Body of pancreas (tissue), 4 donors: ENCODE measurements at regions not wholly inside any gene's neighbourhood (a gene's known extent, or its start where the extent isn't known, plus 50 kb on each side); places are given as distances from the start of the nearest gene placed in this dataset.

Experiments used
- ATAC-seq: fragments of 150-250 bp; one replicate; pipeline ENCODE4 v1.9.1; 2016
- DNase-seq, 4 donors: peaks; one replicate each; pipeline ENCODE4 v3.0.0-alpha.2; 2019
- H3K27ac ChIP-seq, 4 donors: fragments of 200-600 bp; sonication (generic); 1 replicate in 3 of 4; 2 replicates in 1 of 4; pipeline versions ENCODE4 v1.5.1 to v1.6.1; 2016 to 2019; ENCODE audit warnings: mild to moderate bottlenecking in 1 of 4, mixed read lengths in 1 of 4, moderate library complexity in 1 of 4
- H3K27me3 ChIP-seq, 2 donors: fragments of 200-600 bp; sonication (generic); one replicate each; pipeline ENCODE4 v1.6.0; 2016; ENCODE audit warnings: mild to moderate bottlenecking in 1 of 2
- H3K36me3 ChIP-seq, 2 donors: fragments of 200-600 bp; sonication (generic); replicated peaks in 1 of 2; 2 replicates each; pipeline ENCODE4 v1.5.1; 2016; ENCODE audit warnings: low read depth in 2 of 2; ENCODE audit not compliant: insufficient read depth in 1 of 2
- H3K4me1 ChIP-seq: fragments of 200-600 bp; sonication (generic); one replicate; pipeline ENCODE4 v1.6.0; 2016
- H3K4me3 ChIP-seq, 2 donors: fragments of 200-600 bp; sonication (generic); 1 replicate in 1 of 2; 2 replicates in 1 of 2; pipeline ENCODE4 v1.5.1; 2016 to 2019
- H3K9me3 ChIP-seq, 3 donors: fragments of 200-600 bp; sonication (generic); 1 replicate in 2 of 3; 2 replicates in 1 of 3; pipeline ENCODE4 v1.5.1; 2016
- POLR2A ChIP-seq, 3 donors: fragments of 450-650 bp; IDR thresholded peaks; one replicate each; pipeline ENCODE4 v1.6.1; 2016; ENCODE audit warnings: antibody characterized with exemption in 3 of 3, mild to moderate bottlenecking in 2 of 3
- WGBS, 2 donors: methylation state at CpG; one replicate each; pipeline ENCODE4 v1.1.5; 2017; 5-methylcytosine and 5-hydroxymethylcytosine counted together
- intact Hi-C: fragments of 100-400 bp; cut with DNase I; formaldehyde crosslinking; loops from one replicate; pipeline ENCODE4 v1.15.1; 2023
- TF ChIP-seq, protein P1 (sequence below), 7 experiments: fragments of 450-650 bp in 4 of 7; fragments of 200-600 bp in 3 of 7; sonication (generic) in 3 of 7; IDR thresholded peaks; one replicate each; pipeline ENCODE4 v1.5.1; 2016 to 2019; ENCODE audit warnings: antibody characterized with exemption in 7 of 7

DNA sequence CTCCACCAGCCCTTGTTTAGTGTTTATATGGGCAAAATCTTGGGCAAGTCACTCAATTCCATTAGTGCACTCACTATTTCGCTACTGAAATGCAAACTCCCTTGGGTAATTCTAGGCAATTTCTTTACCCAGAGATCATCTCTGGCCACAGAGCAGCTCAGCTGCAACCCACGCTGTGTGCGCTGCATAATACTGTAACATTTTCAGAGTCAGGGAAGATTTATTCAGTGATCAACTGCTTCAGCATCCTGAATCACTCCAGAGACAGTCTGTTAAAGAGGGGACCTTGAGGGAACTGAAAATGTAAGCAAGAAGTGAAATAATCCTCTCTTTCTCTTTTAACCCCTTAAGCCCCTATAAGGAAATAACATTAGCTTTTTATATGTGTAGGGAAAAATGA lies 189.6 kb upstream of the FBXL4 start:
- TF ChIP-seq, protein P1, sequence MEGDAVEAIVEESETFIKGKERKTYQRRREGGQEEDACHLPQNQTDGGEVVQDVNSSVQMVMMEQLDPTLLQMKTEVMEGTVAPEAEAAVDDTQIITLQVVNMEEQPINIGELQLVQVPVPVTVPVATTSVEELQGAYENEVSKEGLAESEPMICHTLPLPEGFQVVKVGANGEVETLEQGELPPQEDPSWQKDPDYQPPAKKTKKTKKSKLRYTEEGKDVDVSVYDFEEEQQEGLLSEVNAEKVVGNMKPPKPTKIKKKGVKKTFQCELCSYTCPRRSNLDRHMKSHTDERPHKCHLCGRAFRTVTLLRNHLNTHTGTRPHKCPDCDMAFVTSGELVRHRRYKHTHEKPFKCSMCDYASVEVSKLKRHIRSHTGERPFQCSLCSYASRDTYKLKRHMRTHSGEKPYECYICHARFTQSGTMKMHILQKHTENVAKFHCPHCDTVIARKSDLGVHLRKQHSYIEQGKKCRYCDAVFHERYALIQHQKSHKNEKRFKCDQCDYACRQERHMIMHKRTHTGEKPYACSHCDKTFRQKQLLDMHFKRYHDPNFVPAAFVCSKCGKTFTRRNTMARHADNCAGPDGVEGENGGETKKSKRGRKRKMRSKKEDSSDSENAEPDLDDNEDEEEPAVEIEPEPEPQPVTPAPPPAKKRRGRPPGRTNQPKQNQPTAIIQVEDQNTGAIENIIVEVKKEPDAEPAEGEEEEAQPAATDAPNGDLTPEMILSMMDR (IDR thresholded peaks at IDR 0.05) = no peak
- TF ChIP-seq POLR2A (IDR thresholded peaks at IDR 0.05) = no peak
- no peaks in the 10 kb centered on the region for H3K9me3 ChIP-seq
- ATAC-seq = no peak
- H3K36me3 ChIP-seq = no peaks in the 10 kb centered on the region
- DNase-seq = no peak
- no peak overlapping the region for H3K27ac ChIP-seq
- H3K4me3 ChIP-seq = no peak overlapping the region
- 72 to 91% methylated on average over 3 of the region's 3 CpGs for WGBS, 2 donors
- H3K4me1 ChIP-seq = no peaks in the 10 kb centered on the region
- intact Hi-C loops = no loop called here
- H3K27me3 ChIP-seq = no peaks in the 10 kb centered on the region

DNA sequence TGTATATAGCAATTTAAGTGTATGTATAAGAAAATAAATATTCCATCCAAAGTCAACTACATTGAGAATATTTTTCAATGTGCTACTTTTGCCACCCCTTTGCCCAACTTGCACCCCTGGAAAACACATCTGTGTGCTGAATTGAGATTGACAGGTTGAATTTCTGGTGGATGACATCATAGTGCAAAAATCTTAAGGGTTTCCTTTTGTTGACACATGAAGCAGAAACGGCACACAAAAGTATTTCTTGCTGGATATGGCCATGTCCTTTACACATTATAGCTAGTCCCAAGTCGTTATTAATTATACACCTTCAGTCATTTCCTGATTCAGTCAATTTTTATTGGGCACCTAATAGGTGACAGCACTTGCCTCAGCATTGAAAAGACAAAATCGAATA lies 188.7 kb upstream of the FBXL4 start:
- H3K36me3 ChIP-seq = no peaks in the 10 kb centered on the region
- 26 to 31% methylated on average over 3 of the region's 3 CpGs for WGBS, 2 donors
- H3K9me3 ChIP-seq = no peaks in the 10 kb centered on the region
- no peaks in the 10 kb centered on the region for H3K27me3 ChIP-seq
- ATAC-seq (no peak), DNase-seq (no peak)
- H3K27ac ChIP-seq = no peak overlapping the region
- no peaks in the 10 kb centered on the region for H3K4me1 ChIP-seq
- intact Hi-C loops = no loop called here
- TF ChIP-seq POLR2A (IDR thresholded peaks at IDR 0.05) = no peak
- TF ChIP-seq, protein P1 (IDR thresholded peaks at IDR 0.05) = no peak
- no peak overlapping the region for H3K4me3 ChIP-seq

DNA sequence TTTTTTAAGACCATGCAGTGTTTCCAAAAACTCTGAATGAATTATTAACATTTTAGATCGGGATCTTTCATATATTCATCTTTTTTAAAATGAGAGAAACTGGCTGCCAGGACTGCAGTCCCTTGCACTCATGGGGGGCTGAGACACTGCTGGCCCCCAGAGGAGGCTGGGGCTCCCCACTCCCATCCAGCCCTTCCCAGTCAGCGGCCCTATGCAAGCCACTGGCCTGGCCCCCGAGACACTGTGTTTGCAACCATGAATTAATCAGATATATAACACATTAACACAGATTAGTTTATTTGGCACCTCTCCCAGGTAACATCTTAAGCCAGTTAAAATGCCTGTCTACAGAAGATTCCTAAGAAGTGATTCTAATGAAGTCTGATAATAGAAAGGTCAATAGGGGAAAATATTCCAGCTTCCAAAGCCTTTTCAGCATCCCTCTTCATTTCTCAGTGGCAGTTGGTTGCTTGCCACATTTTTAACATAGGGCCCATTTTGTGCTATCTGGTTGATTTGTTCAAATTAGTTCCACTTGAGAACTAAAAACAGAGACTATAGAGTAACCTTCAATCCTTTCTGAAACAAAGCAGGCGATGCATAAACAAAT lies 184.4 kb upstream of the FBXL4 start:
- 63 to 65% methylated on average over 4 of the region's 4 CpGs for whole genome bisulfite sequencing, 2 donors
- intact Hi-C loops = no loop called here
- no peak for TF ChIP-seq POLR2A (IDR thresholded peaks at IDR 0.05)
- TF ChIP-seq, protein P1 (IDR thresholded peaks at IDR 0.05) = no peak
- no peak overlapping the region for H3K4me3 ChIP-seq
- H3K4me1 ChIP-seq = no peaks in the 10 kb centered on the region
- no peak for ATAC-seq
- H3K36me3 ChIP-seq = no peaks in the 10 kb centered on the region
- H3K27ac ChIP-seq = no peak overlapping the region
- H3K27me3 ChIP-seq = no peaks in the 10 kb centered on the region
- no peak for DNase-seq
- no peaks in the 10 kb centered on the region for H3K9me3 ChIP-seq

DNA sequence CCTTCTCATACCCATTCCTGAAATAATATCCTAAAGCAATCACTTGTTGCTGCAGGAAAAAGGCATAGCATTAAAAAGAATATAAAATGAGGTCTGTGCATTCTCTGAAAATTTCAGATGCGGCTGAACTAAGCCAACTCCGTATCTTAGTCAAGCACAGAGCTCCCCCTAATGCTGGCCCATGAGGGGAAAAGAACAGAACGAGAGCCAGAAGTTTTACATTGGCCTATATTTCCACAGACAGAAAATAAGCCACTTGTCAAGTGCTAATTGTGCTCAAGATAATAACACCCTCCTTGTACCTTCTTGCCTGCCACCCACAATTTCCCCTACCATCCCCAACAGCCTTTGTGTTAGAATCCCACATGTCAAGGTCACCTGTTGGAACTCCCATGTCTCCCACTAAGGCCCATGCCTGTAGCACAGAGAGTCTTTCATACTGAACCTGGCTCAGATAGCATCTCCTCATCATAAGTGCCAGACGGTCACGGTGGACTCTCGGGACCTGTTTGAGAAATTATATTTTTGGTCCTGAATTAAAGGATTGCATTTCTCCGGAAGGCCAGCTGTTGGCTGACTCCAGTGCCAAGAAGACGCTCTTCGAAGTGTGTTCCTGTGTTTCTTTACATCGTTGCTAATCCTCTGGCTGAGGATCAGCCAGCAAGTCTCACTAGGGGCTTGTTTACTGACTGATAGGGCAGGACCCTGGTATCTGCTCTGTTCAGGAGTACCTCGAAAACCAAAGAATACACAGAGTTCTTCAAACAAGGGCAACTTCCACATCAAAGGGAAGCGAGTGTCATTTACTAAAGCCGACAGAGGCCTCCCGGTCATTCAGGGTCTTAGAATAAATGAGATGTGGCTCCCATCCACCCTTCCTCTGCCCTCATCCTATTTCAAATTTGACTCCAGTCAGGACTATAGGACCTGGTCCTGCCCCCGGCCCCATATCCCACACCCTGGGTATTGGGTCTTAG lies 183.4 kb upstream of the FBXL4 start:
- no peaks in the 10 kb centered on the region for H3K27me3 ChIP-seq
- H3K27ac ChIP-seq = no peak overlapping the region
- no peaks in the 10 kb centered on the region for H3K9me3 ChIP-seq
- ATAC-seq = no peak
- WGBS, 2 donors = 42% methylated on average over 15 of the region's 15 CpGs
- no peak for DNase-seq
- intact Hi-C loops = no loop called here
- H3K4me3 ChIP-seq = no peak overlapping the region
- no peaks in the 10 kb centered on the region for H3K4me1 ChIP-seq
- TF ChIP-seq POLR2A (IDR thresholded peaks at IDR 0.05) = no peak
- TF ChIP-seq, protein P1 (IDR thresholded peaks at IDR 0.05) = no peak
- H3K36me3 ChIP-seq = no peaks in the 10 kb centered on the region
